ENCODE measurements at regions not wholly inside any gene's neighbourhood (a gene's known extent, or its start where the extent isn't known, plus 50 kb on each side); places are given as distances from the start of the nearest gene placed in this dataset.
"Not testable (repeated sequence)": the region's sequence is repeated elsewhere in the genome, so short reads cannot be mapped to it uniquely, and the experiment has no call there.

DNA sequence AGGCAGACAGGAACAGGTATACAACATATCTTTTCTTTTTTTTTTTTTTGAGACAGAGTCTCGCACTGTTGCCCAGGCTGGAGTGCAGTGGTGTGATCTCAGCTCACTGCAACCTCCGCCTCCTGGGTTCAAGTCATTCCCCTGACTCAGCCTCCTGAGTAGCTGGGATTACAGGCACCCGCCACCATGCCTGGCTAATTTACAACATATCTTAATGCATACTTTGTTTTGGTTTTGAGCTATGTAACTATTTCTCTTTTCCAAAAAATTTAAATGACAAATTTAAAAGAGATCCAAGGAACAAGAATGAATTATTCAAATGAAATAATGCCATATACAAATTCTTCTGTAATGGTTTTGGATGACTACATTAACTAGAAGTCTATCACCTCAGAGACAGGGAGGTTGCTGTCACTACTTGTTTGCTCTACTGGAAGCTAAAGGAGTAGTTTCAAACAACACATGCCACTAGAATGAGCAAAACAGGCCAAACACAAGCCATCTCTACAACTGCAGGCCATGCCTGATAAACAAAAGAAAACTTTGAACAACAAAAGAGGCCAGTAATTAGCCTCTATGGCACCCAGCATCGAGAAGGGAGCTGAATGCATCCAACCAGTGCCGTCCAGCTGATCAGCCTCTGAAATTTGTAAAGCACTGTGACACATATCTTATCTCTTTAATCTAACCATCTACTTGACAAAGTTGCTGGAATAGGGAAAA, 133.6 kb upstream of the VOPP1 start:
- DNase-seq (ENCODE audit: low read depth in 2 of 2) = not testable (repeated sequence)

DNA sequence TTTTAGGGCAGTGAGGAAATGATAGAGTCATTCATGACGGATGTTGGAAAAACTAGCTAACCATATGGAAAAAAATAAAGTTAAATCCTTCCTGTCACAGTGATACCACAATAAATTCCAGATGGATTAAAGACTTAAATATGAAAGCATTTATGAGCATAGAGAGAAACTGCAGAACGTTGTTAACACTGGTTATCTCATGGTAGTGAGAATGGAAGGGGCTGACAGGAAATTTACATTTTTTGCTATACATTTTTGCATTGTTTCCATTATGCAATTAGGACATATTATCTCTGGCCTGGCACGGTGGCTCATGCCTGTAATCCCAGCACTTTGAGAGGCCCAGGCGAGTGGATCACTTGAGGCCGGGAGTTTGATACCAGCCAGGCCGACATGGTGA, 130.5 kb upstream of the VOPP1 start:
- peak in 1 of 2 donors; percentile 3 for DNase-seq (ENCODE audit: low read depth in 2 of 2)

DNA sequence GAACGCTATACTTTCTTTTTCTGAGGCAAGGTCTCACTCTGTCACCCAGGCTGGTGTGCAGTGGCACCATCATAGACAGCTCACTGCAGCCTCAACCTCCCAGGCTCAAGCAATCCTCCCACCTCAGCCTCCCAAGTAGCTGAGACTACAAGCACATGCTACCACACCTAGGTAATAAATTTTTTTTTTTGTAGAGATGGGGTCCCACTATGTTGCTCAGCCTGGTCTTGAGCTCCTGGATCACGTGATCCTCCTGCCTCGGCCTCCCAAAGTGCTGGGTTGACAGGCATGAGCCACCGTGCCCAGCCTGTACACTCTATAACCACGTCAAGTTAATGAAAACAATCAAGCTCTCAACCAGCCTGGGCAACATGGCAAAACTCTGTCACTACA, 127.1 kb upstream of the VOPP1 start:
- DNase-seq (ENCODE audit: low read depth in 2 of 2) = not testable (repeated sequence)

DNA sequence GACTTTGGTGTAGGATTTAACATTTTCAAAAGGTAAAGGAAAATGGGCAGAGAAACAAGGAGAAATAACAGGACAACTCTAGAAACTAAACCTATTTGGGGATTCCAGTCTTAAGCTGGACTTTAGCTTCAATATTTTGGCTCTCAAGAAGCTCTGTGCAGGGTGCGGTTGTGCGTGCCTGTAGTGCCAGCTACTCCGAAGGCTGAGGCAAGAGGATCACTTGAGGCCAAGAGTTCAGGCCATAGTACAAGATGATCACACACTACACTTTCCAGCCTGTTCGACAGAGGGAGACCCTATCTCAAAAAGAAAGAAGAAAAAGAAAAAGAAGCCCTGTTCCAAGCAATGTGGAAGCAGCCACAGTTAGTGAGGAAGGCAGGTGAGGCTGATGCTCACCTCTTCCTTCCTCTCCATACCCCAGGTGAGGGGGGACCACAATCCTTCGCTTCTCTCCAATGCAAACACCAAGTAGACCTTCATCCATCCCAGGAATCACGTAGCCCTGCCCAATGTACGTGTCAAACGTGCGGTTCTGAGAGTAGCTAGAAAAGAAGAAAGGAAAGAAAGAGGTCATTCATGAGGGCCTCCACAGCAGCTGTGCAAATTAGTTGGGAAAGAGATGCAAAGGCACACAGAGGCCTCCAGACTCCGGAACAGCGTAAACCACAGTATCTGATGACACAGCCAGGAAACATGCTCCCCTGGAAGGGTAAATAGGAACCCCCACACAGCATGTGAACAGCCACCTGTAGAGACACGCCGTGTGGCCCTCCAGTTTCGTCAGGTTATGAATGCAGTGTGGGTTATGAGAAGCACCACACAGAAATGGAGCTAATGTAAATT, 126.5 kb upstream of the VOPP1 start:
- DNase-seq (ENCODE audit: low read depth in 2 of 2) = not testable (repeated sequence)

DNA sequence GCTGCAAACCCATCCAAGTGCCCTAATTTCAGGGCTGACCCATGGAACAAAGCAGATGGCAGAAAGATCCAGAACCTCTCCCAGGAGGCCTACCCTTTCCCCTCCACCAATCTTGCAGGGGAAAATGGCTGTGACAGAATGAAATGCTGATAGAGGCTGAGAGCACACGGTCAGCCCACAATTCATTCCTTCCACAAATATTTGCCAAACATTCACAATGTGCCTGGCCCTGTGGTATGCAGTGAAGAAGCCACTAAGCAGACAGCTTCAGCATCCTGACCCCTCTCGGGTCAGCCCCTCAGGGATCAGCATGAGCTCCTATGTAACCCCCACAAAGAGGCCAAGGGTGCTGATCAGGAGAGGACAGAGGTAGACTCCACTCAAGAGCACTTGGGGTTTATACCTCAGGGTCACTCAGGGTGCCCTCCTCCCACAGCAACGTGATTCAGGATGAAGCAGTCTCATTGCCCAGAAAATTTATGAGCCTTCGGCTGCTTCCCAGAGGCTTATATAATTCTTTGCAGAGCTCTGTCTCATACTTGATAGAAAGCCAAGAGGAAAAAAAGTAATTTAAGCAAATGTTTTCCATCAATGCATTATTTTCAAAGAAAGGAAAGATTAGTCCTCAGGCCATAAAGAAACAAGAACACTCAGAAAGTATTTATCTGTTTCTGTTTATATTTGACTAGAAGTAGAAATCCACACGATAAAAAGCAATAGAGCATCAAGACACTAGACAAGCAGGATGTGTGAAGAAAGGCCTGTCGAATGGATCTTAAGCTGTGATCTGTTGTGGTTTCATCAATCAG, 123.8 kb upstream of the VOPP1 start:
- not testable (repeated sequence) for DNase-seq (ENCODE audit: low read depth in 2 of 2)

DNA sequence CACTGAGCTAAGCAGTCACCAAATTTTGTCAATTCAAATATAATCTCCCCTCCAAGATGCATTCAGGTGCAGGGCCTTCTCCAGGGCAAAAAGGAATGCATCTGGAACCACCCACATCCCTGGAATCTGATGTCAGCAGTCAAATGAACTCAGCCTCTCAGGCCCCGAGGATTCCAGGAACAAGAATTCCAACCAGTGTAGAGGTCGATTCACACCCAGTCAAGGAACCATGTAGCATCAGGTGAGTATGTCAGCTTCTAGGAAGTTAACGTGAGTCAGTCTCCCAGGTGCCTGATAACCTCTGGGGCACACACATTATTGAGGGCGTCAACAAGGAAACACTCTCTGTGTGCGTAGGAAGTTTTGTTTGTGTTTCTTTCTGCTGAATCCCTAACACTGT, 122.2 kb upstream of the VOPP1 start:
- DNase-seq (ENCODE audit: low read depth in 2 of 2) = peak in 1 of 2 donors; percentile 21

DNA sequence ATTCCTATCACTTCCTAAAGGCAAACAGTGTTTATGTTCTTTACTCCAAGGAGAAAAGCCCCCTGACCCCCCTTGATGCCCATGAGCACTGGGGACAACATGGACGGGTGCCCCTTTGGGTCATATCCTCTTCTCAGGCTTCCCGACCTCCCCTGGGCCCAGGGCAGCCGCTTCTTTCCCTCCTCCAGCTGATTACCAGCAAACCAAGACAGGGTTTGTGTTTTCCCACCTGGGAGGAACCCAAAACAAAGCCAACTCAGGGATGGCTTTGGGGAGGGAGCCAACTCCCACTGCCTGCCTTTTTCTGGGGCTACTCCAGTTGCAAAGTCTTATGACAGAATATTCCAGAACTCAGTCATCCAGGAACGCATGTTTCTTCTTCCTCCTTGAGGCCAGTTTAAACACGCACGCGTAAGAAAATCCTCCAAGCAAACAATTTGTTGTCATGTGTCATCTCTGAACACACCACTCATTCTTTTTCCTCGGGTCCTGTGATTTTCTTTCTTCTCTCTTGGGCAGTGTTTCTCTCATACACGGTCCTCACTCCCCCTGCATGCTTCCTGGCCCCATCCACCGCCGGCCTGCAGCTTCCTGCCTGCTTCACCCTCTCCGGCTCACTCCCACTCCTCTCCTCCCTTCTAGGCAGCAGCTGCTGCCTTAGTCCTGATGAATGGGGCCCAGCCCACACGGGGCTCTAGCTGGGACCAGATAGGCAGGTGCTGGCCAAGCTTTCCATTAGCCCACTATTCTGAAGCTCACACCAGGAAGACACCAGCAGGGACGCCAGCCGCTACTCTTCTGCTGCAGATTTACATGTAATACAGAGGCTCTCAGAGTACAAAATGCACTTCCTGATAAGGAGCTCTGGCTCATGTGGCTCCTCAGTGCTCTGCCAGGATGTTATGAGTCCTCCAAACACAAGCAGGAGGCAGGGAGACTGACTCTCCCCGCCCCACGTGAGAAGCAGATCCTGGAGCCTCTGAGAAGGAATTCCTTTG, 116.7 kb upstream of the VOPP1 start:
- peak in 1 of 2 donors; percentile 73 for DNase-seq (ENCODE audit: low read depth in 2 of 2)

DNA sequence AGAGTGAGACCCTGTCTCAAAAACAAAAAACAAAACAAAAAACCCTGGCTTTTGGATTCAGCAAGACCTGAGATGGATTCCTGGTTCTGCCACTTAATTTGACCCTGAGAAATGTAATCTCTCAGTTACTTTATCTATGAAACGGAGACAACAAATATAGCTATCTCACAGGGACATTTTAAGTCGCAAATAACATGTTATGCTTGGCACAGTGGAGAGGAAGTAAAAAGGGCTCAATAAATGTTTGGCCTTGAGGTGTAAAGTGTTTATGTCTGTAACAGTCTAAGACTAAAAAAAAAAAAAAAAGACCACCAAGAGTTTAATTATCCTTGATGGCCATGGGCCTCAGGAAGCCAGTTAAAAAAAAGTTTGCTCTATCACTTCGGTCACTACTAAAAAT, 116.0 kb upstream of the VOPP1 start:
- peak in 1 of 2 donors; percentile 34 for DNase-seq (ENCODE audit: low read depth in 2 of 2)

DNA sequence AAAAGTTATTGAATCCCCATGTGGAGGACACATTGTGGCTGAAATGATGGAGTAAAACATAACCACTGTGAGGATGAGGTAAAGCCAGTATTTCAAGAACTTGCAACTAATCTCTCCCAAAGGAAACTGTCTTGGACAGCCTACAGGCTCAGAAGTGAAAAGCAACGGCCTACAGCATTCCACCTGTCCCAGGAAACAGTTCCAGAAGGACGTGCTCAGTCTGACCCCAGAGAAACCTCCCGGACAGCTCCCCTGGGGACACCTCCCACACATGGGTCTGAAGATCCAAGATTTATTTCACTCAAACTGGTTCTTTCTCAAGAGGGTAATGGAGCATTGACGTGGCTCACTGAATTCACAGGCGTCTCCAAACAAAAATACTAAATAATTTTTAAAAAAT, 115.0 kb upstream of the VOPP1 start:
- DNase-seq (ENCODE audit: low read depth in 2 of 2) = not testable (repeated sequence)

DNA sequence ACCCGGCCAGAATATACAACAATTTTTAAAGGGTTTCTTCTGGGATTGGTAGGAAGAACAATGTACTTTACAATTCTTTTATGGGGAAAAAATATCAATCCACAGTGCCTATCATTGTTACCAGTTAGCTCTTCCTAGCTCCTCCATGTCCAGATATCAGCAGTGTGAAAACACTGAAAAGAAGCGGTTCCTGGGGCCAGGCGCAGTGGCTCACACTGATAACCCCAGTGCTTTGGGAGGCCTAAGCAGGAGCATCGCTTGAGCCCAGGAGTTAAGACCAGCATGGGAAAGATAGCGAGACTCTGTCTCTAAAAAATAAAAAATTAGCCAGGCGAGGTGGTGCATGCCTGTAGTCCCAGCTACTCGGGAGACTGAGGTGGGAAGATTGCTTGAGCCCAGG, 114.5 kb upstream of the VOPP1 start:
- DNase-seq (ENCODE audit: low read depth in 2 of 2) = not testable (repeated sequence)

DNA sequence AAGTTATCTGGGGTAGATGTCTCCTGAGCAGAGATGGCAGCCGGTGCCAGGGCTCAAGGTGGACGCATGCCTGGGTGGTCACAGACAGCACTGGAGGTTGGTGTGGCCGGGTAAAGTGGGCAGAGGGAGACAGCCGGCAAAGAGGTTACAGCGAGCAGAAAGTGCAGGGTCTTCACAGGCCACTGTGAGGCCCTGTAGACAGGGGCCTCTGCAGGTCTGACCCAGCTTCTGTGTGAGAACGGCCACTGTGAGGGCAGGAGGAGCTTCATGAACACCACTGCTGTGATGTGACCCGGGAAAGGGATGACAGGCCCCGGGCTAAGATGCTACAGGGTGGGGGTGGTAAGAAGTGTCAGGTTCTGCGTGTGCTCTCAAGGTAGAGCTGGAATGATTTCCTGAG, 111.2 kb upstream of the VOPP1 start:
- not testable (repeated sequence) for DNase-seq (ENCODE audit: low read depth in 2 of 2)

DNA sequence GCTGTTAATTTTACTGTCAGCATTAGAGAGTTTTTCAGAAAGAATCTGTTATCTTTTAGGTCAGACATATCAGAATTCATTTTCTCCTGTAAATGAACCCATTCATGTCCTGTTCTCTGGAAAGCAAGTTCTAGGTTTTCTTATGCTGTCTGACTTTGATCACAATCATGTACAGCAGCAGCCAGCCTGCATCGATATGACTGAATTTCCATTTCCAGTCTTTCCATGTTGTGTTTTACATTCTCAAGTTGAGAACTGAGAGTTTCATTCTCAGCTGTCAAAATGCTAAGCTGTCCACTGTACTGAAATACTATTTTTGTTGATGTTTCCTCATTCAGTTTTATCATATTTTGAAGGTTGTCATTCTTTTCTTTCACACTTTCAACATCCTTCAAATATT, 103.3 kb upstream of the VOPP1 start:
- DNase-seq (ENCODE audit: low read depth in 2 of 2) = not testable (repeated sequence)

DNA sequence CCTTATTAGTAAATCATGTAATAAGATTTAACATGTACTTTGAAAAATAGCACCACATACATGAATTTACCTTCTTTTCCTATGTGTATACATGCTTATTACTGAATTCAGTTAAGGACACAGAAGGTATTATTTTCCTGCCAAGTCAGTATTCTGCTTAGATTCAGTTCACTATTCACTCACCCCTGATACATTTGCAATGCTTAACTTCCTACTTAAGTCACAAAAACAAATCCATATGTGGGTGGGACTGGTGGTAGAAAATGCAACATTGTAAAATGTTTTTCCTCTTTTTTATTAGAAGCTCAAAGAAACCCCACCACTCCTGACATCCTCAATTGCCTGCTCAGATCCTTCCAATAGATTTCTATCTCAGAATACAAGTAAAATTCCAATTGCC, 101.2 kb upstream of the VOPP1 start:
- DNase-seq (ENCODE audit: low read depth in 2 of 2) = not testable (repeated sequence)

DNA sequence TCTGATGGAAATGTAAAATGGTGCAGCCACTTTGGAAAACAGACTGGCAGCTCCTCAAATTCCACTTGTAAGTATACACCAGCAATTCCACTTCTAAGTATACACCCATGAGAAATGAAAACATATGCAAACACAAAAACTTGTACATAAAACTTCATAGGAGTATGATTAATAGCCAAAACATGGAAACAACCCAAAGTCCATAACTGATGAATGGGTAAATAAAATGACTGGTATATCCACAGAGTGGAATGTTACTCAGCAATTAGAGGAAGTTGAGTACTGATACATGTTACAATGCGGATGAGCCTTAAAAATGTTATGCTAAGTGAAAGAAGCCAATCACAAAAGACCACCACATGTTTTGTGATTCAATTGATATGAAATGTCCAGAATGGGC, 99.8 kb upstream of the VOPP1 start:
- not testable (repeated sequence) for DNase-seq (ENCODE audit: low read depth in 2 of 2)

DNA sequence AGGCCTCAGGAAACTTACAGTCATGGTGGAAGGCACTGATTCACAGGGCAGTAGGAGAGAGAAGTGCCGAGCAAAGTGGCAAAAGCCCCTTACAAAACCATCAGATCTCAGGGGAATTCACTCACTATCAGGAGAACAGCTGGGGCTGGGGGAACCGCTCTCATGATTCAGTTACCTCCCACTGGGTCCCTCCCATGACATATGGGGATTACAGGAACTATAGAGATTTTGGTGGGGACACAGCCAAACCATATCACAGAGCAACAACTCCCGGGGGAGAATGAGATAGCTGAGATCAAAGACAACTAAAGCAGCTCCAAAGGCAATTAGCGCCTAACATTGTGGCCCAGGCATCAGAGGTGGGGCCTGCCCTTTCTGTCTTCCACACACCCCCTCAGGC, 85.4 kb upstream of the VOPP1 start:
- DNase-seq (ENCODE audit: low read depth in 2 of 2) = no peak

DNA sequence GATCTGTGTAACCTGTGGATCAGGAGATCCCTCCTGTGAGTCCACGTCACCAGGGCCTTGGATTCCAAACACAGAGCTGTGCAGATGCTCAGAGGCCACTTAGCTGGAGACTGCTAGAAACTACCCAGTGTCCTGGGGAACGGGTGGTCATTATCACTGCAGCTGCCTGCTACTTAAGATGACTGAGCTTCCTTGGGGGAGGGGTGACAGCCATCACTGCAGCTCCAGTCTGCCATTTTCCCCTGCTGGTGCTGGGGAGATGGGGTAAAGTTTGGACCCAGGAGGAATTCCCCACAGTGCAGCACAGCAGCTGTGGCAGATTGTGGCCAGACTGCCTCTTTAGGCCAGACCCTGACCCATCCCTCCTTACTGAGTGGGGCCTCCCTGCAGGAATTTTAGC, 78.8 kb upstream of the VOPP1 start:
- DNase-seq (ENCODE audit: low read depth in 2 of 2) = no peak

DNA sequence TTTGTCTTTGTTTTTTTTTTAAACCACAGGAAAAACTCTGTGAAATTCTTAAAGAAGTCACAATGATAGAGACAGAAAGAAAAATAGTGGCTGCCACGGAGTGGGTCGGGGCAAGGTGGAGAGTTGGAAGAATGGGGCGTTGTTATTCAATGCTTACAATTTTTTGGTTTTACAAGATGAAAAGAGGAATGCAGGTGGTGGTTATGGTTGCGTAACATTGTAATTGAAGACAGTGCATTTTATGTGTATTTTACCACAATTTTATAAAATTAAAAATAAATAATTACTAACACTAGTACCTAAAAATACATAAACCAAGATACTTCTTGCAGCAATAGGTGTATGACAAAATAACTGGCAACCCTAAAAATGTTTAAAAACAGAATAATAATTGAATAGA, 76.9 kb upstream of the VOPP1 start:
- DNase-seq (ENCODE audit: low read depth in 2 of 2) = no peak

DNA sequence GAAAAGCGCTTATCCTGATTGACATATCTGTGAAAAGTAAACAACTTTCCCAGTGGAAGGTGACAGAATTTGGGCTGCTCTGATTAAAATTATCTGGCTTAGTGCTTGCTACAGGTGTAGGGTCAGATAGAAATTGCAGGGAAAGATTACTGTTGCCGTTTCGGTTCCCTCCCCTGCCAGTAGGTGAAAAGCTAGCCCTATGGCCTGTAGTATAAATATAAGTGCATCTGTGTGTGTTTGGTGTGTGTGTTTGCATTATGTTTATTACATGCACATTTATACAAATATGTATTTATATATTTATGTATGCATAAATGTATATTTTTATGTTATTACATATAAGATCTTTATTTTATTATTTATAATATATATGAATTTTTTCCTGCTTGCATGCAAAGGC, 72.3 kb upstream of the VOPP1 start:
- DNase-seq (ENCODE audit: low read depth in 2 of 2) = no peak

DNA sequence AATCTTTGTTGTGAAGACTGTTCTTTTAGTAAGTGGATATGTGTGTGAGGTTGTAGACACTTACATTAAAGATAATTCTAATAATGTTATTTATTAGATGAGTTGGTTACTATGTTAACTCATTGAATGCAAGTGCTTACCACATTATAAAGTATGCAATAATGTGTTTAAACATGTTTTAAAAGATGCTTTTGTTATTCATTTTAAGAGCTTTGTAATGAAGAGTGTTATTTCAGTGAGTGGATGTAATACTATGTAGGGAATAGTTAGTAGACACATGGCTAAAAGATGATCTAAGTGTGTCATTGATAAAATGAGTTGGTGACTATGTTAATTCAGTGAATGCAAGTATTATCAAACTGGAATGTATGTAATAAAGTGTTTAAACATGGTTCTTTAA, 70.0 kb upstream of the VOPP1 start:
- no peak for DNase-seq (ENCODE audit: low read depth in 2 of 2)

DNA sequence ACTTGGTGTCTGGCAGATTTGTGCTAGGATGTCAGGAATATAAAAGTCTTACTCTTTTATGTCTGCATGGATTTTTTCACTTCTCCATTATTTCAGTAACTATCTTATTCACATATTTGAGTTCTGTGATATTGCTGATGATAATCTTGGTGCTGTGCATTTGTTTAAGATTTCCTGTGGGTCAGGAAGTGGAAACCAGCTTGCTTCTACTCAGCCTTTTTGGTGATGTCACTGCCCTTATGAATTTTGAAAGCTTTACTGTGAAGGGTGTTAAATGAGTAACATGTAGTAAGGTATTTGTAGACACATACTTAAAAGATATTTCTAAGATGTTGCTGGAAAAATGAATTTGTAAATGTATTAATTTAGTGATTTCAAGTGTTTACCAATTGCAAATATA, 69.5 kb upstream of the VOPP1 start:
- peak in 1 of 2 donors; percentile 3 for DNase-seq (ENCODE audit: low read depth in 2 of 2)

DNA sequence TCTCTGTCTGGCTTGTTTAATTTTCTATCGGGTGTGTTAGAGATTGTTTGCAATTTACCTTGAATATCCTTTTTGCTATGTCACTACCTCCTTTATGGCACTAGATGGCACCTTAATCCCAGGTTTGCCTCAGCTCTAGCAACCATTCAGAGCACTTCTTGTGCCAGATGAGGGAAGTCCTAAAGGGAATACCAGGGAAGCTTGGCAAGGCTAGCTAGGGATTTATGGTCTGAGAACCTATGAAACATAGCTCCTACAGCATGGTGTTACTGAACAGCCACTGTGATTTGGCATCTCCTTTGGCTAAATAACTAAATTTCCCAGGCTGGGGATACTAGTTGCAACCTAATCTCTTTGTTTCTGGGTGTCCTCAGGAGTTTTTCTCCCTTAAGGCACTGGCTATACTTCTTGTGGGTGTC, 69.0 kb upstream of the VOPP1 start:
- peak; percentile 75 to 84 for DNase-seq (ENCODE audit: low read depth in 2 of 2)
